SK-N-SH treated with all-trans-retinoic acid at 6 μM for 48 hours (cell line): ENCODE measurements at regions not wholly inside any gene's neighbourhood (a gene's known extent, or its start where the extent isn't known, plus 50 kb on each side); places are given as distances from the start of the nearest gene placed in this dataset.

Experiments
- ATAC-seq: fragments of 200-7000 bp; cut with Tn5 transposase; 3 replicates; pipeline ENCODE4 v1.9.1; 2020; ENCODE audit warnings: mild to moderate bottlenecking, moderate library complexity
- ARNTL ChIP-seq: fragments of 450-650 bp; formaldehyde crosslinking; IDR thresholded peaks from 2 replicates; pipeline ENCODE4 v1.5.0; 2020; ENCODE audit warnings: low read depth, mild to moderate bottlenecking, moderate library complexity, borderline replicate concordance
- CREB5 ChIP-seq: fragments of 250-450 bp; sonication (Bioruptor Pico); IDR thresholded peaks from 2 replicates; pipeline ENCODE4 v1.5.1; 2020; ENCODE audit warnings: low read depth, mild to moderate bottlenecking, moderate library complexity
- CSDC2 ChIP-seq: fragments of 250-450 bp; sonication (Bioruptor Pico); IDR thresholded peaks from 2 replicates; pipeline ENCODE4 v1.5.0; 2020; ENCODE audit warnings: mild to moderate bottlenecking, moderate library complexity
- CSRNP3 ChIP-seq: fragments of 250-450 bp; sonication (Bioruptor Pico); IDR thresholded peaks from 2 replicates; pipeline ENCODE4 v1.5.1; 2021; ENCODE audit warnings: mild to moderate bottlenecking, moderate library complexity
- ESRRG ChIP-seq: fragments of 250-450 bp; sonication (Bioruptor Pico); IDR thresholded peaks from 2 replicates; pipeline ENCODE4 v1.6.1; 2021; ENCODE audit warnings: mild to moderate bottlenecking
- GLIS3 ChIP-seq: fragments of 250-450 bp; sonication (Bioruptor Pico); IDR thresholded peaks from 2 replicates; pipeline ENCODE4 v1.5.0; 2020; ENCODE audit warnings: mild to moderate bottlenecking, moderate library complexity
- ISL1 ChIP-seq: fragments of 250-450 bp; sonication (Bioruptor Pico); IDR thresholded peaks from 2 replicates; pipeline ENCODE4 v2.1.2; 2022; ENCODE audit warnings: mild to moderate bottlenecking, moderate library complexity
- OSR1 ChIP-seq: fragments of 250-450 bp; sonication (Bioruptor Pico); IDR thresholded peaks from 2 replicates; pipeline ENCODE4 v1.8.0; 2022; ENCODE audit warnings: moderate library complexity, mild to moderate bottlenecking, inconsistent platforms
- PATZ1 ChIP-seq: fragments of 250-450 bp; sonication (Bioruptor Pico); IDR thresholded peaks from 2 replicates; pipeline ENCODE4 v1.8.0; 2020; ENCODE audit warnings: mild to moderate bottlenecking, moderate library complexity, borderline replicate concordance
- POU6F1 ChIP-seq: fragments of 250-450 bp; sonication (Bioruptor Pico); IDR thresholded peaks from 2 replicates; pipeline ENCODE4 v1.8.0; 2021; ENCODE audit warnings: low read depth, mild to moderate bottlenecking, moderate library complexity, borderline replicate concordance
- PPARA ChIP-seq: fragments of 250-450 bp; sonication (Bioruptor Pico); IDR thresholded peaks from 2 replicates; pipeline ENCODE4 v1.5.0; 2020; ENCODE audit warnings: mild to moderate bottlenecking, borderline replicate concordance
- RARB ChIP-seq: fragments of 250-450 bp; sonication (Bioruptor Pico); IDR thresholded peaks from 2 replicates; pipeline ENCODE4 v1.8.0; 2021; ENCODE audit warnings: mild to moderate bottlenecking, moderate library complexity
- SNAI2 ChIP-seq: fragments of 250-450 bp; sonication (Bioruptor Pico); IDR thresholded peaks from 2 replicates; pipeline ENCODE4 v1.5.0; 2020; ENCODE audit warnings: mild to moderate bottlenecking, moderate library complexity
- TCF4 ChIP-seq: fragments of 250-450 bp; sonication (Bioruptor Pico); IDR thresholded peaks from 2 replicates; pipeline ENCODE4 v1.8.0; 2021; ENCODE audit warnings: mild to moderate bottlenecking, moderate library complexity, borderline replicate concordance
- TSHZ2 ChIP-seq: fragments of 250-450 bp; sonication (Bioruptor Pico); IDR thresholded peaks from 2 replicates; pipeline ENCODE4 v1.5.0; 2020; ENCODE audit warnings: mild to moderate bottlenecking, moderate library complexity
- ZFP3 ChIP-seq: fragments of 250-450 bp; sonication (Bioruptor Pico); IDR thresholded peaks from 2 replicates; pipeline ENCODE4 v1.5.0; 2020; ENCODE audit warnings: mild to moderate bottlenecking, moderate library complexity
- ZFP30 ChIP-seq: fragments of 450-650 bp; formaldehyde crosslinking; IDR thresholded peaks from 2 replicates; pipeline ENCODE4 v1.5.0; 2022; ENCODE audit warnings: mild to moderate bottlenecking, moderate library complexity
- ZNF70 ChIP-seq: fragments of 450-650 bp; formaldehyde crosslinking; IDR thresholded peaks from 2 replicates; pipeline ENCODE4 v1.5.0; 2020; ENCODE audit warnings: mild to moderate bottlenecking, moderate library complexity
- ZNF8 ChIP-seq: fragments of 450-650 bp; formaldehyde crosslinking; IDR thresholded peaks from 2 replicates; pipeline ENCODE4 v1.5.0; 2020; ENCODE audit warnings: mild to moderate bottlenecking, moderate library complexity

- ATAC-seq = no peak
Measured at GRCh38 chrX:94545722-94546121, 871.7 kb downstream of the FAM133A start.

GRCh38 chrX:94551831-94552230, 877.8 kb downstream of the FAM133A start:
- ATAC-seq = no peak; the same call in 2 of the 3 replicates
- no peak for TF ChIP-seq CSRNP3 (CRISPR knock-in tag)
- no peak for TF ChIP-seq RARB (CRISPR knock-in tag)

More at GRCh38 chrX:94545722-94546121, 871.7 kb downstream of the FAM133A start:
- TF ChIP-seq TSHZ2 = no peak
- no peak for TF ChIP-seq OSR1 (CRISPR knock-in tag)
- TF ChIP-seq ZNF70 (CRISPR knock-in tag) = no peak
- TF ChIP-seq POU6F1 (CRISPR knock-in tag) = no peak
- TF ChIP-seq ZNF8 (CRISPR knock-in tag) = no peak
- no peak for TF ChIP-seq GLIS3
- no peak for TF ChIP-seq PPARA
- TF ChIP-seq ZFP30 (CRISPR knock-in tag) = no peak
- TF ChIP-seq ISL1 = no peak
- TF ChIP-seq CSRNP3 (CRISPR knock-in tag) = no peak
- TF ChIP-seq ESRRG = no peak
- no peak for TF ChIP-seq ZFP3 (CRISPR knock-in tag)
- no peak for TF ChIP-seq PATZ1 (CRISPR knock-in tag)
- TF ChIP-seq CREB5 (CRISPR knock-in tag) = no peak
- no peak for TF ChIP-seq RARB (CRISPR knock-in tag)
- TF ChIP-seq SNAI2 (CRISPR knock-in tag) = no peak
- TF ChIP-seq CSDC2 (CRISPR knock-in tag) = no peak

GRCh38 chrX:94560930-94561329, 886.9 kb downstream of the FAM133A start:
- no peak for ATAC-seq
- TF ChIP-seq CREB5 (CRISPR knock-in tag) (no peak), SNAI2 (CRISPR knock-in tag) (no peak), TCF4 (CRISPR knock-in tag) (no peak), ARNTL (CRISPR knock-in tag) (no peak), ISL1 (no peak), ZFP3 (CRISPR knock-in tag) (no peak), ZNF70 (CRISPR knock-in tag) (no peak), TSHZ2 (no peak)
